GM21825 (cell line): ENCODE measurements at regions not wholly inside any gene's neighbourhood (a gene's known extent, or its start where the extent isn't known, plus 50 kb on each side); places are given as distances from the start of the nearest gene placed in this dataset.
"Not testable (repeated sequence)": the region's sequence is repeated elsewhere in the genome, so short reads cannot be mapped to it uniquely, and the experiment has no call there.

Experiments
- ATAC-seq: cut with Tn5 transposase; IDR thresholded peaks from one replicate; pipeline ENCODE4 v1.9.1; 2021; ENCODE audit warnings: mild to moderate bottlenecking, moderate library complexity; ENCODE audit not compliant: unreplicated experiment

DNA sequence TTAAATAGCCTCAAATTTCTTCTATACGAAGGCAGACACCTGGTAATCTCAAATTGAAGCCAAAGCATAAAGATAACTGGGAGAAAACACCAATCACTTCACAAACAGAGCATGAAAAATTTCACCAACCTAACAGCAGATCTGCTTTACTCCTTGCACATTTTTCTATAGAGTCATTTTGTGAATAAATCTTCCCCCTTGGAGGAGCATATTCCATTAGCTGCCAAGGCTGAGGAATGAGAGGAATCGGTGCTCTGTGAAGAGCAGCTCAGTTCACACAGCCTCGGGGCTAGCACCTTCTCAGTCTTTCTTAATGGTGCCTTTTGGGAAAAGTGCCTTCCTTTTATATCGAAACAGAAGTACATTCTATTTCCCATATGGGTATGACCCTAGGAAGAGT, 1313.7 kb upstream of the NRXN1 start:
- ATAC-seq = no peak

DNA sequence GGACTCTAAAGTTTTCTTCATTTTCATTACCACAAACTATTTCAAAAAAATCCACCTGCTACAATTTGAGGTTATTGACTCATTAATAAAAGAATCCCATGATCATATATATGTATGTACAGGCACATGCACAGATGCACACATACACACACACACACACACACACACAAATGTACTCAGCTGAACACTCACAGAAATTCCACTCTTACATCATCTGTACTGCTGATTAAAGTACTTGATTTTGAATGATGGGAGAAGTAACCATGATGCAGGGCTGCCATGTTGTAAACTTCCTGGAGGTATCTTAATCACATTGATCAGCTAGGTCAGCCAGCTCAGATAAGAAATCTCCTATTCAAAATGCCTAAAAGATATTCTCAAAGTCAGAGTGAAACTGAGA, 1313.2 kb upstream of the NRXN1 start:
- no peak for ATAC-seq

- ATAC-seq = no peak
These were observed 1311.9 kb upstream of the NRXN1 start for GRCh38 chr2:52343706-52344266.

GRCh38 chr2:52343010-52343409, 1311.1 kb upstream of the NRXN1 start:
- ATAC-seq = no peak

DNA sequence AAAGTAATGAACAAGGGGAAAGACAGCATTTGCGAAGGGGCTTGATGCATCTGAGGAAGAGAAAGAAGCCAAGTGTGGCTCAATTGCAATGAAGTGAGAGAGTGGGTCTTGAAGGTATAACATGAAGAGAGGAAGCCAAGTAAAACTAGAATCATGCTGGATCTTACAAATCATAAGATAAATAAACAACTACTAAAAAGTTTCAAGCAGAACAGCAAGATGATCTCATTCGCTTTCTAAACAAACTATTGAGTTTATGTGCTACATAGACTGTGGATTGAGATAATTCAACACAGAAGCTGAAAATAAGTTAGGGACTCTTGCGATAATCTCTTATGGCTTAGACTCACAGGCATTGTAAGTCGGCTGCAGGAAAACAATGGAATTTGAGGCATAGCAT, 1310.5 kb upstream of the NRXN1 start:
- no peak for ATAC-seq

DNA sequence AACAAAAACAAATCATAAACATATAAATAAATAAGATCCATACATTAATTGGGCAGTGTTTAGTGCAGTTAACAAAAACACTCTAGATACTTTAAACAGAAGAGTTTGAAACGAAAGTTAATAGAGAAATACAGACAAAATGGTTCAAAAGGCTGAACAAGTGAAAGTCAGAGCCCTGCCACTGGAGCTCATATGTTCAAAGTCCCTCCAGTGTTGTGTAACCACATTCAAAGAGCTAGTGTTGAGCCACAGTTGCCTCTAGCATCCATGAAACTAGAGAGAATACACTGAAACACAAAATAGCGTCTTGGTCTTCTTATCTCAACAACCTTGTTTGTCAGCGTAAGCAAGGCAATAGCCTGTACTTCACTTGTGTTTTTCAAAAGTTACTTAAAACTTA, 1309.8 kb upstream of the NRXN1 start:
- ATAC-seq = no peak

- ATAC-seq = no peak
These were observed 1308.2 kb upstream of the NRXN1 start for GRCh38 chr2:52340171-52340570.

DNA sequence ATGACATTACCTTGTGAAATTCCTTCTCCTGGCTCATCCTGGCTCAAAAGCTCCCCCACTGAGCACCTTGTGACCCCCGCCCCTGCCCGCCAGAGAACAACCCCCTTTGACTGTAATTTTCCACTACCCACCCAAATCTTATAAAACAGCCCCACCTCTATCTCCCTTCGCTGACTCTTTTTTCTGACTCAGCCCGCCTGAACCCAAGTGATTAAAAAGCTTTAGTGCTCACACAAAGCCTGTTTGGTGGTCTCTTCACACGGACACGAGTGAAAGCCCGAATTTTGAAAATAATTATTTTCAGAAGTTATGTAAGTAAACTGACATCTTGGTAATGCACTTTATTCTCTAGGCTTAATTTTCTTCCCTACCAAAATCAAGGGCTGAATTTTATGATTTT, 1305.9 kb upstream of the NRXN1 start:
- ATAC-seq = not testable (repeated sequence)

DNA sequence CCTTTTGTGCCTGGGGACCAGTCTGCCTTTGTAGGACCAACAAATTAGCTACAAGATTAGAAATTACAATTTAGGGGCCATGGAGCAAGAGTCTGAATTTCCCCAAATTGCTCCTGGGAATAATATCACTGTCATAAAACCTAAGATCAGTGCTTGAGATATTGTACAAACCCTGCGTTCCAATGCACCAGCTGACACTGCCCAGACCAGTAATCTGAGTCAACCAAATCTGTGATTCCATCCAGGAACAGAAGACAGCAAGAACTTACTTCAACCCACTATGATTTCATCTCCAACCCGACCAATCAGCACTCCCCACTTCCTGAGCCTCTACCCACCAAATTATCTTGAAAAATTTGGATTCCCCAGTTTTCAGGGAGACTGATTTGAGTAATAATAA, 1305.0 kb upstream of the NRXN1 start:
- ATAC-seq = no peak

DNA sequence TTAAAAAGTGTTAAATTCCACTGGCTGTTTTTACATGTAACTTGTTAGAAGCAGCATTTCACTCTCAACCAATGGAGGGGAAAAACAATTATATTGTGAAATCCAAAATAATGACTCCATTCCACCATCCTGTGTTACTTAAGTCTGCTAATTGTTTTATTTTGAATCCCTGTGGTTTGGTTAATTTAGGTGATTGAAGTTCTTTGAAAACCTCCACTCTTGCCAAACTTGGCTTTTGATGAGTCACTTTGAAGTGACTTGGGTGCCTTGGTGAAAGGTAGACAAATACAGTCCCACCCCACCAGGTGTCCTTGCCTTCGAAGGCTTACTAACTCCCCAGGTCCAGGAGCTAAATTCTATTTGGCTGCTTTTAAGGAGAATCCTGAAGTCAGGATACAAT, 1303.8 kb upstream of the NRXN1 start:
- no peak for ATAC-seq

DNA sequence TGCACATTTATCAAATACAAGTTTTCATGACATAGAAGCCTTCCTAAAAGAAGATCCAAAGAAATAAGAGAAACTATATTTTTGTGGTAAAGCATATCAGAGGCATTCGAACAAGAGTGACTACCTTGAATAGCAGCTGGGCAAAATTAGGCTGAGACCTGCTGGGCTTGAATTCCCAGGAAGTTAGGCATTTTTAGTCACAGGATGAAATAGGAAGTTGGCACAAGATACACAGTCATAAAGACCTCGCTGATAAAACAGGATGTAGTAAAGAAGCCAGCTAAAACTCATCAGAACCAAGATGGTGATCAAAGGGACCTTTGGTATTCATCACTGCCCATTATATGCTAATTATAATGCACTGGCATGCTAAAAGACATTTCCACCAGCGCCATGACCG, 1302.3 kb upstream of the NRXN1 start:
- no peak for ATAC-seq

DNA sequence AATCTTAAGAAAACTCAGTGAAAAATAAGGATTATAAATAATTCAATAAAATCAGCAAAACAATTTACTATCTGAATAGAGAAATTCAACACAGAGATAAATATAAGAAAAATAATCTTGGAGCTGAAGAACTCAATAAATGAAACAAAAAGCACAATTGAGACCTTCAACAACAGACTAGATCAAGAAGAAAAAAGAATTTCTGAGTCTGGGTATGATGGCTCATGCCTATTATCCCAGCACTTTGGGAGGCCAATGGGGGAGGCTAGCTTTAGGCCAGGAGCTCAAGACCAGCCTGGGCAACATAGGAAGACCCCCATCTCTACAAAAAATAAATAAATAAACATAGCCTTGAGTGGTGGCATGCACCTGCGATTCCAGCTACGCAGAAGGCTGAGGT, 1295.7 kb upstream of the NRXN1 start:
- ATAC-seq = no peak

DNA sequence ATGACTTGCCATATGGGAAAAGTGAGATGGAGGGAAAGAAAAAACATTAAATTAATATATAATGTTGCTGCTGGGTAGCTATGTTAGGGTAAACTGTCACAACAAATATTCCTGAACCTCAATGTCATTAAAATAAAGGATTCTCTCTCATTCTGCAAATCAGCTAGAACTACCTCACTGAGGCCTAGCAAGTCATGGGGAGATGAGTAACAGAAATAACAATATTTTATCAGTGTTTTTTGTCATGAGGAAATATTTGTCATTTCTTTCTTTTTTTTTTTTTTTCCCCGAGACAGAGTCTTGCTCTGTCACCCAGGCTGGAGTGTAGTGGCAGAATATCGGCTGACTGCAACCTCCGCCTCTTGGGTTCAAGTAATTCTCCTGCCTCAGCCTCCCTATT, 1282.3 kb upstream of the NRXN1 start:
- ATAC-seq = no peak

DNA sequence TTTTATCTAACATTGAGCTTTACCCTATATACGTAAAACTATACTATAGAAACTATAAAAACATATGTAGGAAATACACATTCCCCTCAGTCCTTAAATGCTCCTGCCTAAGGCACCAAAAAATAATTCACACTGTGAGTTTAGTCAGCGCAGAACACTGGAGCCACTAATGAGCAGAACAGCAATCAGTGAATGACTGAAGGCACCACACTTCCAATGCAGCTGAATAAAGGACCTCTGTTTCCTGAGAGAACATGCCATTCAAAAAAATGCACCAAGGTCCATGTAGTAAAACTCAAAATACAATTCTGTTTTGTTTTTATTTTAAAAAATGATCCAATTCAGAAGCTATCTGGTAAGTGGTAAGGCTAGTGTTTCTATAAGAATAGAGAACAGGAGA, 1280.6 kb upstream of the NRXN1 start:
- ATAC-seq = no peak

- no peak for ATAC-seq
These were observed 1279.9 kb upstream of the NRXN1 start for GRCh38 chr2:52311862-52312261.

GRCh38 chr2:52308156-52308555, 1276.2 kb upstream of the NRXN1 start:
- no peak for ATAC-seq

DNA sequence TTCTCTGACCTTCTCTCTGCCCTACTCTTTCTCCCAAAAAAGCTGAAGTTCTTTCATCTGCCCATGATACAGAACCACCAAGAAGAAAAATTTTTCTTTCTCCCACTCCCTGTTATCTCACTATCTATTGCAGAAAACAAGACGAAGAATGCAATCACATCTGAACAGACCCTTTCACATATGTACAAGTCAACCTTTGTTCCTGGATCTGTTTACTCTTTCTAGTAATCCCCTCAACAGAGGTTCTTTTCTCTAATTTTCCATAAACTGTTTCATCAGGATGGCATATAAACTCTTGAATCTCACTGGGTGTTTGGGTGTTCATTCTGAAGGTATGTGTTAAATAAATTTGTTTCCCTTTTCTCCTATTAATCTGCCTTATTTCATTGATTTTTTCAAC, 1262.7 kb upstream of the NRXN1 start:
- no peak for ATAC-seq

- ATAC-seq = no peak
These were observed 1260.9 kb upstream of the NRXN1 start for GRCh38 chr2:52292801-52293200.

DNA sequence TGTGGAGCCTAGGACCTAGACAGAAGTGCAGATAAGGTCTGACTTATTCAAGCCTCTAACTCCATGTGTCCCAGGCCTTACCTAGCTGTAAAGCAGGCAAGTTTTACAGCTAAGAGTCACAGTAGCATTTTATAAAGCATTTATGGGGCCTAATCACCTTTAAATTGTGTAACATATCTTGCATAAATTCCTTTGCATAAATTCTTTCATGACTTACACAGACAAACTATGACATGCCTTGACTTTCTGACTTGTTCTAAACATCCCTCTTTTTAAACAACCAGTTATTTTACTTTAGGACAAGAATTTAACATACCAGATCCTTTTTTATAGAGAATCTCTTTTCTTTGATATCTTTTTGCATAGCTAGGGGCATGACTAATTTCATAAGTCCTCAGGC, 1257.8 kb upstream of the NRXN1 start:
- no peak for ATAC-seq

- no peak for ATAC-seq
These were observed 1256.7 kb upstream of the NRXN1 start for GRCh38 chr2:52288596-52288995.

- no peak for ATAC-seq
These were observed 1238.0 kb upstream of the NRXN1 start for GRCh38 chr2:52269696-52270485.

DNA sequence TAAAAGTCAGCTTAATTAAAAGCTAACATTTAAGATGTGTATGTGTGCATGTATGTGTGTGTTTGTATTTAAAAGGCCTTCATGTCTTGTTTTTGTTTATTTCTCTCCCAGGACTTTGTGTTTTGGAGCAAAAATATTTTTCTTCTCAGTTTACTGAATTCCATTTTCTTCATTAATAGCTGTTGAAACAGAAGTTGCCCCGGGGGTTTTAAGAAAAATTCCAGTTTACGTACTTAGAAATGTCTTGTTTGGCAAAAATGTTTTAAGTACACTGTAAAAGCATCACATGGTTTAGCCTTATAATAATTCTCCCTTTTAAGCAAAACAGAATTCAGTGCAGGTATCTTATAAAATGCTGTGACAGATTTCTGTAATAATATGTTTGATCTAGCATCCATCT, 1233.0 kb upstream of the NRXN1 start:
- ATAC-seq = no peak

DNA sequence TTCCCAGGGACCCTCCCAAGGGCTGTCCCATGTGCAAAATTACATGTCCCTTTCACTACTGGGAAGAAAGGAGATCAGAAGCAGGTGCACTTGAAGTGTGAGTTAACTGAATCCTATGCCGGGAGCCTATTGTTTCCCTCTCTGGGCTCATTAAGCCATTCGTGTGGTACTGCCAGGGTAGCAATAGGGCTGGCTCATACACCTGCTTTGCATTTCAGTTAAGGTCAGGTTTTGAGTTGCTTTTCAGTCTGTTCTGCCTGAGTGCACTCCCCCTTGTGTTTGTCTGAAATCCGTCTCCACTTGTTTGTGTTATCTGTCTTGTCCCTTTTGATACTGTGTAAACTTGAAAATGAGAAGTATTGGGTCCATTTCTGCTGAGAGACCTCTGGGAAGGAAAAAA, 1232.6 kb upstream of the NRXN1 start:
- no peak for ATAC-seq
